ENCODE measurements at regions not wholly inside any gene's neighbourhood (a gene's known extent, or its start where the extent isn't known, plus 50 kb on each side); places are given as distances from the start of the nearest gene placed in this dataset.

- H3K4me2 ChIP-seq (ENCODE audit: insufficient read depth, low read length) = no peak overlapping the region
- no peaks in the 10 kb centered on the region for H3K9me3 ChIP-seq (ENCODE audit: insufficient read depth, low read length, severe bottlenecking)
- no peak for TF ChIP-seq CTCF (IDR thresholded peaks at IDR 0.05; ENCODE audit: borderline replicate concordance, extremely low read depth, low read length, poor library complexity, severe bottlenecking)
- TF ChIP-seq EZH2 (IDR thresholded peaks at IDR 0.05; ENCODE audit: borderline replicate concordance, low read depth, low read length, severe bottlenecking) = no peak
- ATAC-seq (ENCODE audit: insufficient read depth, low read depth) (no peak), DNase-seq (no peak)
- no peak overlapping the region for H3K27ac ChIP-seq (ENCODE audit: low read length)
- no peak overlapping the region for H2AFZ ChIP-seq (ENCODE audit: low read depth, low read length)
- H4K20me1 ChIP-seq (ENCODE audit: insufficient read depth, low read length) = no peaks in the 10 kb centered on the region
- H3K4me3 ChIP-seq (ENCODE audit: low read depth in 1 of 2, low read length in 2 of 2) = no peak overlapping the region
- H3K4me1 ChIP-seq (ENCODE audit: insufficient read depth, low read length) = no peaks in the 10 kb centered on the region
- no peaks in the 10 kb centered on the region for H3K79me2 ChIP-seq (ENCODE audit: insufficient read depth, low read length)
- no peaks in the 10 kb centered on the region for H3K36me3 ChIP-seq (ENCODE audit: insufficient read depth, low read length)
- peaks cover 3% of the 10 kb centered on the region for H3K27me3 ChIP-seq (ENCODE audit: insufficient read depth, low read length, poor library complexity)
- no peak overlapping the region for H3K9ac ChIP-seq (ENCODE audit: low read depth, low read length)
Observed at GRCh38 chr2:200104015-200104414, 148.6 kb downstream of the MAIP1 start.

- H3K4me2 ChIP-seq (ENCODE audit: insufficient read depth, low read length) = no peak overlapping the region
- no peaks in the 10 kb centered on the region for H3K27me3 ChIP-seq (ENCODE audit: insufficient read depth, low read length, poor library complexity)
- H3K9me3 ChIP-seq (ENCODE audit: insufficient read depth, low read length, severe bottlenecking) = no peaks in the 10 kb centered on the region
- no peak for ATAC-seq (ENCODE audit: insufficient read depth, low read depth)
- H4K20me1 ChIP-seq (ENCODE audit: insufficient read depth, low read length) = no peaks in the 10 kb centered on the region
- TF ChIP-seq CTCF (IDR thresholded peaks at IDR 0.05; ENCODE audit: borderline replicate concordance, extremely low read depth, low read length, poor library complexity, severe bottlenecking) (no peak), EZH2 (IDR thresholded peaks at IDR 0.05; ENCODE audit: borderline replicate concordance, low read depth, low read length, severe bottlenecking) (no peak)
- DNase-seq = no peak
- H3K36me3 ChIP-seq (ENCODE audit: insufficient read depth, low read length) = no peaks in the 10 kb centered on the region
- no peaks in the 10 kb centered on the region for H3K4me1 ChIP-seq (ENCODE audit: insufficient read depth, low read length)
- H3K27ac ChIP-seq (ENCODE audit: low read length) = no peak overlapping the region
- H3K79me2 ChIP-seq (ENCODE audit: insufficient read depth, low read length) = no peaks in the 10 kb centered on the region
- no peak overlapping the region for H3K4me3 ChIP-seq (ENCODE audit: low read depth in 1 of 2, low read length in 2 of 2)
- H2AFZ ChIP-seq (ENCODE audit: low read depth, low read length) = no peak overlapping the region
- H3K9ac ChIP-seq (ENCODE audit: low read depth, low read length) = no peak overlapping the region
Observed at GRCh38 chr2:200107514-200108217, 152.3 kb downstream of the MAIP1 start.

GRCh38 chr2:200109421-200109820, 154.0 kb downstream of the MAIP1 start:
- no peaks in the 10 kb centered on the region for H3K9me3 ChIP-seq (ENCODE audit: insufficient read depth, low read length, severe bottlenecking)
- H3K27me3 ChIP-seq (ENCODE audit: insufficient read depth, low read length, poor library complexity) = no peaks in the 10 kb centered on the region
- H3K27ac ChIP-seq (ENCODE audit: low read length) = no peak overlapping the region
- ATAC-seq (ENCODE audit: insufficient read depth, low read depth) (no peak), DNase-seq (no peak)
- H3K4me1 ChIP-seq (ENCODE audit: insufficient read depth, low read length) = no peaks in the 10 kb centered on the region
- no peaks in the 10 kb centered on the region for H4K20me1 ChIP-seq (ENCODE audit: insufficient read depth, low read length)
- H3K36me3 ChIP-seq (ENCODE audit: insufficient read depth, low read length) = no peaks in the 10 kb centered on the region
- no peaks in the 10 kb centered on the region for H3K79me2 ChIP-seq (ENCODE audit: insufficient read depth, low read length)
- TF ChIP-seq EZH2 (IDR thresholded peaks at IDR 0.05; ENCODE audit: borderline replicate concordance, low read depth, low read length, severe bottlenecking) (no peak), CTCF (IDR thresholded peaks at IDR 0.05; ENCODE audit: borderline replicate concordance, extremely low read depth, low read length, poor library complexity, severe bottlenecking) (no peak)
- no peak overlapping the region for H3K4me3 ChIP-seq (ENCODE audit: low read depth in 1 of 2, low read length in 2 of 2)
- H3K4me2 ChIP-seq (ENCODE audit: insufficient read depth, low read length) = no peak overlapping the region
- no peak overlapping the region for H2AFZ ChIP-seq (ENCODE audit: low read depth, low read length)
- H3K9ac ChIP-seq (ENCODE audit: low read depth, low read length) = no peak overlapping the region

Data from DND-41 (cell line).